OCI-LY1 (cell line): ENCODE measurements at regions not wholly inside any gene's neighbourhood (a gene's known extent, or its start where the extent isn't known, plus 50 kb on each side); places are given as distances from the start of the nearest gene placed in this dataset.

Source experiments
- EZH2 ChIP-seq: fragments of 200-600 bp; sonication (generic), shearing (Covaris generic); IDR thresholded peaks from 2 replicates; pipeline ENCODE4 v1.8.0; 2017; ENCODE audit warnings: borderline replicate concordance, mixed run types, mild to moderate bottlenecking, antibody characterized with exemption, low read length, moderate library complexity, mixed read lengths
- TF ChIP-seq, protein P1 (sequence below): fragments of 200-600 bp; sonication (generic), shearing (Covaris generic); IDR thresholded peaks from 2 replicates; pipeline ENCODE4 v1.5.1; 2017; ENCODE audit warnings: mild to moderate bottlenecking, antibody characterized with exemption, low read length, moderate library complexity, mixed read lengths

GRCh38 chr1:186512698-186513457, 52.0 kb upstream of the PDC start:
- TF ChIP-seq, protein P1, sequence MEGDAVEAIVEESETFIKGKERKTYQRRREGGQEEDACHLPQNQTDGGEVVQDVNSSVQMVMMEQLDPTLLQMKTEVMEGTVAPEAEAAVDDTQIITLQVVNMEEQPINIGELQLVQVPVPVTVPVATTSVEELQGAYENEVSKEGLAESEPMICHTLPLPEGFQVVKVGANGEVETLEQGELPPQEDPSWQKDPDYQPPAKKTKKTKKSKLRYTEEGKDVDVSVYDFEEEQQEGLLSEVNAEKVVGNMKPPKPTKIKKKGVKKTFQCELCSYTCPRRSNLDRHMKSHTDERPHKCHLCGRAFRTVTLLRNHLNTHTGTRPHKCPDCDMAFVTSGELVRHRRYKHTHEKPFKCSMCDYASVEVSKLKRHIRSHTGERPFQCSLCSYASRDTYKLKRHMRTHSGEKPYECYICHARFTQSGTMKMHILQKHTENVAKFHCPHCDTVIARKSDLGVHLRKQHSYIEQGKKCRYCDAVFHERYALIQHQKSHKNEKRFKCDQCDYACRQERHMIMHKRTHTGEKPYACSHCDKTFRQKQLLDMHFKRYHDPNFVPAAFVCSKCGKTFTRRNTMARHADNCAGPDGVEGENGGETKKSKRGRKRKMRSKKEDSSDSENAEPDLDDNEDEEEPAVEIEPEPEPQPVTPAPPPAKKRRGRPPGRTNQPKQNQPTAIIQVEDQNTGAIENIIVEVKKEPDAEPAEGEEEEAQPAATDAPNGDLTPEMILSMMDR, result no peak
- TF ChIP-seq EZH2, result no peak
